ENCODE measurements at regions not wholly inside any gene's neighbourhood (a gene's known extent, or its start where the extent isn't known, plus 50 kb on each side); places are given as distances from the start of the nearest gene placed in this dataset.
"Not testable (repeated sequence)": the region's sequence is repeated elsewhere in the genome, so short reads cannot be mapped to it uniquely, and the experiment has no call there.

DNA sequence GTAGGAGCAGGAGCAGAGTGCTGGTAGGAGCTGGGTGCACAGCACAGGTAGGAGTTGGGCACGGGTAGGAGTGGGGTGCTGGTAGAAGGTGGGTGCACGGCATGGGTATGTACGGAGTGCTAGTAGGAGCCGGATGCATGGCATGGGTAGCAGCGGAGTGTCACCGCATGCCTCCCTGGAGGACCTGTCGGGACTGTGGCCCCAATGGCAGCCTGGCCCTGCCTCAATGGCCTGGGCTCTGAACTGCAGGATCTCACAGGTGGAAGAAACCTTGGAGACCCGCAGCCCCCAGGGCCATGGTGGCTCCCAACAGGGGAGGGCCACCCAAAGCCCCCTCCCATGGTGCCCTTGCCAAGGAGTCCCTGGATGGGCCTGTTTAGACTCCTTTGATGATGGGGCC is 1146.0 kb downstream of the UQCRFS1 start:
- TF ChIP-seq, protein P1, sequence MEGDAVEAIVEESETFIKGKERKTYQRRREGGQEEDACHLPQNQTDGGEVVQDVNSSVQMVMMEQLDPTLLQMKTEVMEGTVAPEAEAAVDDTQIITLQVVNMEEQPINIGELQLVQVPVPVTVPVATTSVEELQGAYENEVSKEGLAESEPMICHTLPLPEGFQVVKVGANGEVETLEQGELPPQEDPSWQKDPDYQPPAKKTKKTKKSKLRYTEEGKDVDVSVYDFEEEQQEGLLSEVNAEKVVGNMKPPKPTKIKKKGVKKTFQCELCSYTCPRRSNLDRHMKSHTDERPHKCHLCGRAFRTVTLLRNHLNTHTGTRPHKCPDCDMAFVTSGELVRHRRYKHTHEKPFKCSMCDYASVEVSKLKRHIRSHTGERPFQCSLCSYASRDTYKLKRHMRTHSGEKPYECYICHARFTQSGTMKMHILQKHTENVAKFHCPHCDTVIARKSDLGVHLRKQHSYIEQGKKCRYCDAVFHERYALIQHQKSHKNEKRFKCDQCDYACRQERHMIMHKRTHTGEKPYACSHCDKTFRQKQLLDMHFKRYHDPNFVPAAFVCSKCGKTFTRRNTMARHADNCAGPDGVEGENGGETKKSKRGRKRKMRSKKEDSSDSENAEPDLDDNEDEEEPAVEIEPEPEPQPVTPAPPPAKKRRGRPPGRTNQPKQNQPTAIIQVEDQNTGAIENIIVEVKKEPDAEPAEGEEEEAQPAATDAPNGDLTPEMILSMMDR (IDR thresholded peaks at IDR 0.05) = no peak
- H3K4me1 Mint-ChIP-seq = peaks cover 12% of the 10 kb centered on the region
- no peaks in the 10 kb centered on the region for H3K9me3 Mint-ChIP-seq
- DNase-seq = no peak
- H3K27me3 Mint-ChIP-seq (ENCODE audit: low read depth, poor library complexity) = peaks cover 4% of the 10 kb centered on the region
- no peak overlapping the region for H3K27ac Mint-ChIP-seq
- H3K4me3 Mint-ChIP-seq = no peak overlapping the region
- H3K36me3 Mint-ChIP-seq (ENCODE audit: low read depth) = no peaks in the 10 kb centered on the region

DNA sequence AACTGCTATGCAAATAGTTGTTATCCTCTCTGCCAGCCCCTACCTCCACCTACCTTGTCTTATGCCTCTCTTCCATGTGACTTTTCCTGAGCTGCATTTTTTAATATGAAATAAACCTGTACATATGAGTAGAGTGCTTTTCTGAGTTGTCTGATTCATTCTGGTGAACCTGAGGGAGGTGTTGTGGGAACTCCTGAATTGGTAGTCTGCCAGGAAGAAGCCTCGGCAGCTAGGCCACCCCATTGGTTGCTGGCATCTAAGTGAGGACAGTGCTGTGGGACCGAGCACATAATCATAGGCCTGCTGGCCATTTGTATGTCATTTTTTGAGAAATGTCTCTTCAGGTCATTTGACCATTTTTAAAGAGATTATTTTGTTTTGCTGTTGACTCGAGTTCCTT is 1146.8 kb downstream of the UQCRFS1 start:
- Mint-ChIP-seq H3K27ac (no peak overlapping the region), H3K9me3 (no peaks in the 10 kb centered on the region), H3K4me3 (no peak overlapping the region), H3K36me3 (ENCODE audit: low read depth) (no peaks in the 10 kb centered on the region), H3K27me3 (ENCODE audit: low read depth, poor library complexity) (peaks cover 3% of the 10 kb centered on the region), H3K4me1 (peaks cover 12% of the 10 kb centered on the region)
- TF ChIP-seq, protein P1 (IDR thresholded peaks at IDR 0.05) = no peak
- DNase-seq = no peak

DNA sequence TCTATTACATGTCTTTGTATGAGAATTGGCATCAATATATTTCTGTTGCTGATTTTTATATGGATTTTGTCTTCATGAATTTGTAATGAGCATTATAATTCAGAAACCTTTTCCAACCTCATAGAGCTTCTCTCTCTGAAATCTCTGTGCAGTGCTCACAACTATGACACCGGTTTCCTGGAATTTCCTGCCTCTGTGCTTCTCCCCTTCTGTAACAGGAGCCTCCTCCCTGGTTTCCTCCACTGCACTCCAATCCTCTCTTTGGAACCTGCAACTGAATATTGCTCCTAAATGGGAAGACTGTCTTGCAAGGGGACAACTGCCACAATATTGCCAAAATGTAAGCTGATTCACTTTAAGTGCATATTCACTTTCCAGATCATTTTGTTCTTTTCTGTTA is 1147.9 kb downstream of the UQCRFS1 start:
- Mint-ChIP-seq H3K27me3 (ENCODE audit: low read depth, poor library complexity) (no peaks in the 10 kb centered on the region), H3K27ac (peak overlapping the region; percentile 36), H3K4me3 (no peak overlapping the region), H3K36me3 (ENCODE audit: low read depth) (no peaks in the 10 kb centered on the region), H3K4me1 (peaks cover 12% of the 10 kb centered on the region), H3K9me3 (no peaks in the 10 kb centered on the region)
- no peak for DNase-seq
- TF ChIP-seq, protein P1 (IDR thresholded peaks at IDR 0.05) = no peak

DNA sequence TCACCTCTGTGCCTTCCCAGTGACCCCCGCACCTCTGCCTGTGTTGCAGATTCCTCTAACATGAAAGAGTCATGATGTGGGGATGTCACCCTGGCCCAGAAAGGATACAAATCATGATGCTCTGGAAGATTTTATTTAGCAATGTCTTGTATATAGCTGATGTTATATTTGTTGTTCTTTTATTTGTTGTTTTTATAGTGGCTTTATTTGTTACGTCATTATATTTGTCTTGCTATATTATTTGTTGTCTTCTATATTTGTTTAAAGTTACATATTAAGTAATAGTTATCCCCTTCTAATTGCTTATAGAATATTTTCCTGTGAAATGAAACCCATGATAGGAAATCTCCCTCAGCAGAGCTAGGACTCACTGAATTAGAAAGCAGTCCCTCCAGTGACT is 1149.2 kb downstream of the UQCRFS1 start:
- no peak for DNase-seq
- TF ChIP-seq, protein P1 (IDR thresholded peaks at IDR 0.05) = no peak
- Mint-ChIP-seq H3K36me3 (ENCODE audit: low read depth) (no peaks in the 10 kb centered on the region), H3K9me3 (no peaks in the 10 kb centered on the region), H3K4me3 (no peak overlapping the region), H3K4me1 (peaks cover 12% of the 10 kb centered on the region), H3K27ac (no peak overlapping the region), H3K27me3 (ENCODE audit: low read depth, poor library complexity) (no peaks in the 10 kb centered on the region)

DNA sequence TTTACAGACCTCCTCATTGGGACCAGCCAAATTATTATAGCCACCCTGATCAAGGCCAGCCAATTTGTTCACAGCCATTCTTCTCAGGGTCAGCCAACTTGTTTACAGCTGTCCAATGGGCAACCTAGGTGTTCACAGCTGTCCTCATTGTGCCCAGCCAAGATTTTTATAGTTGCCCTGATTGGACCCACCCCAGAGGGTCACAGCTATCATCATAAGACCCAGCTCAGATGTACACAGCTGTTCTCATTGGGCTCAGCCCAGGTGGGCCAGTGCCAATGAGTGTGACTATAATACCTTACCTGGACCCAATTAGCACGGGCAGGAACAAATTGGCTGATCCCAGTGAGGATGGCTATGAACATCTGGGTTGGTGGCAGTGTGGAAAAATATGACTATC is 1151.8 kb downstream of the UQCRFS1 start:
- no peaks in the 10 kb centered on the region for H3K36me3 Mint-ChIP-seq (ENCODE audit: low read depth)
- peaks cover 12% of the 10 kb centered on the region for H3K4me1 Mint-ChIP-seq
- H3K27me3 Mint-ChIP-seq (ENCODE audit: low read depth, poor library complexity) = no peaks in the 10 kb centered on the region
- H3K4me3 Mint-ChIP-seq = no peak overlapping the region
- peaks cover 5% of the 10 kb centered on the region for H3K9me3 Mint-ChIP-seq
- DNase-seq = no peak
- TF ChIP-seq, protein P1 (IDR thresholded peaks at IDR 0.05) = no peak
- H3K27ac Mint-ChIP-seq = no peak overlapping the region

DNA sequence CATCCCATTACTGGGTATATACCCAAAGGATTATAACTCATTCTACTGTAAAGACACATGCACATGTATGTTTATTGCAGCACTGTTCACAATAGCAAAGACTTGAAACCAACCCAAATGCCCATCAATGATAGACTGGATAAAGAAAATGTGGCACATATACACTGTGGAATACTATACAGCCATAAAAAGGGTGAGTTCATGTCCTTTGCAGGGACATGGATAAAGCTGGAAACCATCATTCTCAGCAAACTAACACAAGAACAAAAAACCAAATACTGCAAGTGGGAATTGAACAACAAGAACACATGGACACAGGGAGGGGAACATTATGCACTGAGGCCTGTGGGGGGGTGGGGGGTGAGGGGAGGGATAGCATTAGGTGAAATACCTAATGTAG is 1155.9 kb downstream of the UQCRFS1 start:
- not testable (repeated sequence) for H3K4me1 Mint-ChIP-seq; H3K9me3 Mint-ChIP-seq; H3K27ac Mint-ChIP-seq; H3K4me3 Mint-ChIP-seq; H3K36me3 Mint-ChIP-seq (ENCODE audit: low read depth); DNase-seq; H3K27me3 Mint-ChIP-seq (ENCODE audit: low read depth, poor library complexity)
